CD4-positive, alpha-beta T cell treated with Interleukin-1 beta for 1 hour (primary cell): ENCODE measurements at regions not wholly inside any gene's neighbourhood (a gene's known extent, or its start where the extent isn't known, plus 50 kb on each side); places are given as distances from the start of the nearest gene placed in this dataset.

Experiments used
- DNase-seq, 2 donors: peaks; one replicate each; pipeline ENCODE4 v3.0.0-alpha.2; 2020 to 2022

- no peak for DNase-seq
Measured at GRCh38 chr10:131810036-131810804, 90.6 kb upstream of the PPP2R2D start.

- no peak for DNase-seq
Measured at GRCh38 chr10:131810805-131811629, 89.8 kb upstream of the PPP2R2D start.

- DNase-seq: no peak
Measured at GRCh38 chr10:131811630-131812403, 89.0 kb upstream of the PPP2R2D start.

- no peak for DNase-seq
Measured at GRCh38 chr10:131812736-131813604, 87.8 kb upstream of the PPP2R2D start.

- DNase-seq: no peak
Measured at GRCh38 chr10:131814567-131815265, 86.1 kb upstream of the PPP2R2D start.

GRCh38 chr10:131815266-131816156, 85.3 kb upstream of the PPP2R2D start:
- no peak for DNase-seq

GRCh38 chr10:131816157-131816775, 84.5 kb upstream of the PPP2R2D start:
- DNase-seq: no peak

GRCh38 chr10:131816941-131817700, 83.7 kb upstream of the PPP2R2D start:
- DNase-seq: no peak

- DNase-seq: no peak
Measured at GRCh38 chr10:131817866-131818509, 82.8 kb upstream of the PPP2R2D start.

- DNase-seq: no peak
Measured at GRCh38 chr10:131818510-131819234, 82.1 kb upstream of the PPP2R2D start.

GRCh38 chr10:131819241-131820072, 81.4 kb upstream of the PPP2R2D start:
- DNase-seq: no peak

- no peak for DNase-seq
Measured at GRCh38 chr10:131820626-131821025, 80.2 kb upstream of the PPP2R2D start.

- no peak for DNase-seq
Measured at GRCh38 chr10:131821378-131822012, 79.3 kb upstream of the PPP2R2D start.

GRCh38 chr10:131822013-131822691, 78.7 kb upstream of the PPP2R2D start:
- no peak for DNase-seq

- DNase-seq: no peak
Measured at GRCh38 chr10:131822692-131823245, 78.0 kb upstream of the PPP2R2D start.
